Endothelial cell of umbilical vein (primary cell): ENCODE measurements at regions not wholly inside any gene's neighbourhood (a gene's known extent, or its start where the extent isn't known, plus 50 kb on each side); places are given as distances from the start of the nearest gene placed in this dataset.

ENCODE experiments used
- BruUV-seq: library from RNA; stranded (reverse); fragments of 400-500 nt; replicated peaks from 2 replicates; lab custom pipeline; 2021; lab: Mats Ljungman, UMichigan
- CTCF ChIA-PET: fragments of 300-600, 350-600 bp; sonication (Branson Sonifier 250); formaldehyde crosslinking; loops from one replicate; lab custom pipeline; 2021; ENCODE audit warnings: antibody characterized with exemption, inconsistent platforms; lab: Charles Lee
- POLR2A ChIA-PET: fragments of 300-600, 350-600 bp; sonication (Branson Sonifier 250); formaldehyde crosslinking; loops from one replicate; lab custom pipeline; 2021; ENCODE audit warnings: antibody characterized with exemption, inconsistent platforms; lab: Charles Lee
- DNase-seq: peaks from one replicate; pipeline ENCODE4 v3.0.0-alpha.2; 2011; ENCODE audit warnings: low read depth, low spot score
- FAIRE-seq: peaks from 2 replicates; lab custom pipeline; 2011; peaks lifted over from hg19 to GRCh38; lab: Jason Lieb, UNC
- H2AFZ ChIP-seq: 2 replicates; pipeline ENCODE4 v1.6.0; 2012; ENCODE audit warnings: low read depth, low read length, control low read depth, inconsistent platforms
- H3K27ac ChIP-seq: 2 replicates; pipeline ENCODE4 v1.5.1; 2011; ENCODE audit warnings: low read depth, mild to moderate bottlenecking, control low read depth, low read length, moderate library complexity; ENCODE audit not compliant: insufficient read depth
- H3K27me3 ChIP-seq, 2 experiments: 2 replicates each; pipeline versions ENCODE4 v1.6.0 to v1.6.1; 2011; ENCODE audit warnings: low read length in 2 of 2, mixed read lengths in 1 of 2; ENCODE audit not compliant: control insufficient read depth in 2 of 2, insufficient read depth in 2 of 2
- H3K36me3 ChIP-seq, 2 experiments: 2 replicates in 1 of 2; 3 replicates in 1 of 2; pipeline ENCODE4 v1.5.1; 2011; ENCODE audit warnings: low read length in 2 of 2, mild to moderate bottlenecking in 1 of 2, moderate library complexity in 1 of 2; ENCODE audit not compliant: control insufficient read depth in 2 of 2, insufficient read depth in 2 of 2; ENCODE audit errors: extremely low read depth in 1 of 2
- H3K4me1 ChIP-seq: 3 replicates; pipeline ENCODE4 v1.5.1; 2011; ENCODE audit warnings: mild to moderate bottlenecking, low read length; ENCODE audit not compliant: control insufficient read depth, insufficient read depth; ENCODE audit errors: extremely low read depth
- H3K4me2 ChIP-seq: 2 replicates; pipeline ENCODE4 v1.6.1; 2011; ENCODE audit warnings: low read length, control low read depth, mixed read lengths; ENCODE audit not compliant: insufficient read depth
- H3K4me3 ChIP-seq, 3 experiments: fragments of 200-600 bp in 1 of 3; sonication (generic), shearing (Covaris generic) in 1 of 3; replicated peaks in 1 of 3; 2 replicates each; pipeline ENCODE4 v1.5.1; 2011 to 2016; ENCODE audit warnings: control low read depth in 3 of 3, low read length in 3 of 3, mild to moderate bottlenecking in 2 of 3, inconsistent platforms in 1 of 3, low read depth in 1 of 3, moderate library complexity in 1 of 3; ENCODE audit not compliant: insufficient read depth in 1 of 3
- H3K79me2 ChIP-seq: 2 replicates; pipeline ENCODE4 v1.6.0; 2012; ENCODE audit warnings: low read length, inconsistent platforms; ENCODE audit not compliant: control insufficient read depth, insufficient read depth
- H3K9ac ChIP-seq: replicated peaks from 2 replicates; pipeline ENCODE3; 2011; ENCODE audit warnings: low read length, control low read depth; ENCODE audit not compliant: insufficient read depth; ENCODE audit errors: extremely low read depth
- H3K9me1 ChIP-seq: replicated peaks from 3 replicates; pipeline ENCODE4 v1.6.0; 2011; ENCODE audit warnings: mild to moderate bottlenecking, low read length; ENCODE audit not compliant: control insufficient read depth, insufficient read depth; ENCODE audit errors: extremely low read depth
- H3K9me3 ChIP-seq: replicated peaks from 2 replicates; pipeline ENCODE4 v1.5.1; 2012; ENCODE audit warnings: low read length, inconsistent platforms; ENCODE audit not compliant: control insufficient read depth, insufficient read depth
- H4K20me1 ChIP-seq: replicated peaks from 2 replicates; pipeline ENCODE3; 2011; ENCODE audit warnings: mild to moderate bottlenecking, low read length; ENCODE audit not compliant: control insufficient read depth, insufficient read depth; ENCODE audit errors: extremely low read depth
- EZH2 ChIP-seq: IDR thresholded peaks from 2 replicates; pipeline ENCODE4 v1.6.1; 2012; ENCODE audit warnings: borderline replicate concordance, low read depth, mild to moderate bottlenecking, moderate library complexity, low read length, inconsistent platforms; ENCODE audit not compliant: severe bottlenecking
- FOS ChIP-seq: IDR thresholded peaks from 2 replicates; pipeline ENCODE4 v1.6.1; 2011; ENCODE audit warnings: mild to moderate bottlenecking, low read length, moderate library complexity, borderline replicate concordance; ENCODE audit not compliant: insufficient read depth
- GATA2 ChIP-seq: IDR thresholded peaks from 2 replicates; pipeline ENCODE4 v1.7.0; 2011; ENCODE audit warnings: low read depth, mild to moderate bottlenecking, moderate library complexity, mixed read lengths, low read length; ENCODE audit not compliant: insufficient read length, insufficient read depth
- JUN ChIP-seq: IDR thresholded peaks from 2 replicates; pipeline ENCODE4 v1.6.1; 2011; ENCODE audit warnings: borderline replicate concordance, low read depth; ENCODE audit not compliant: insufficient read length, insufficient read depth
- MYC ChIP-seq: IDR thresholded peaks from one replicate; pipeline ENCODE4 v1.6.1; 2011; ENCODE audit warnings: mild to moderate bottlenecking, low read depth, low read length
- POLR2A ChIP-seq: IDR thresholded peaks from 2 replicates; pipeline ENCODE4 v1.6.1; 2012; ENCODE audit warnings: low read depth, mild to moderate bottlenecking, control low read depth, low read length
- POLR2AphosphoS5 ChIP-seq: IDR thresholded peaks from 2 replicates; pipeline ENCODE4 v1.6.1; 2012; ENCODE audit warnings: low read depth, mild to moderate bottlenecking, control low read depth, low read length, moderate library complexity; ENCODE audit not compliant: insufficient read depth
- dilution Hi-C: fragments of 300-500 bp; cut with MboI; formaldehyde crosslinking; loops from one replicate; pipeline ENCODE4 v1.15.0; 2019; ENCODE audit warnings: low sequenced_read_pairs; ENCODE audit not compliant: extremely low pct_ligation_motif_present
- intact Hi-C: fragments of 100-400 bp; cut with micrococcal nuclease; formaldehyde crosslinking; loops from one replicate; pipeline ENCODE4 v1.10.0; 2022
- TF ChIP-seq, protein P1 (sequence below), 2 donors: IDR thresholded peaks; 1 replicate in 1 of 2; 2 replicates in 1 of 2; pipeline ENCODE4 v1.5.1; 2011; ENCODE audit warnings: low read length in 2 of 2, mild to moderate bottlenecking in 2 of 2, moderate library complexity in 2 of 2, control low read depth in 1 of 2, inconsistent platforms in 1 of 2, low read depth in 1 of 2; ENCODE audit not compliant: insufficient read depth in 1 of 2; ENCODE audit errors: extremely low read depth in 1 of 2
- TF ChIP-seq, protein P2 (sequence below): IDR thresholded peaks from 2 replicates; pipeline ENCODE4 v1.6.1; 2011; ENCODE audit not compliant: insufficient read depth, insufficient read length

DNA sequence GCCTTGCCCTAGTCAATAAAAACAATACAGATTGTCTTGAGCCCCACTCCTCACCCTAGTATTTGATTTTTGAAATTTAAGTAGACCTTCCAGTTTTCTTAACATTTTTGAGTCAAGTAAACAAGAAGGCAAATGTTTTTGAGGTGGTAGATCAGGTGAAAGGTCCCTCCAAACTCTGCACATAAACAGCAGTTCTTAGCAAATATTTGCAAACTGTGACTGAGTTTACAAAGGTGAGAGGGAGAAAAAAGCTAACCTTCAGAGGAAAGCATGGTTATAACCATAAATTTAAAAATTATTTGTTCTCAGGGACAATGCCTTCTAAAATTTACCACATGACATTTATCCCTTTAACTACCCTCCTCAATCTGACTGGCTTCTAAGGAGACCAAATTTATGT lies 84.6 kb upstream of the PCDH17 start:
- no peaks in the 10 kb centered on the region for H3K9me3 ChIP-seq
- no peaks in the 10 kb centered on the region for H3K4me1 ChIP-seq
- no peak overlapping the region for H3K4me3 ChIP-seq
- no peaks in the 10 kb centered on the region for H3K36me3 ChIP-seq
- TF ChIP-seq MYC, result no peak
- no peak for TF ChIP-seq POLR2AphosphoS5
- TF ChIP-seq EZH2, result no peak
- no peak for TF ChIP-seq GATA2
- TF ChIP-seq, protein P1, sequence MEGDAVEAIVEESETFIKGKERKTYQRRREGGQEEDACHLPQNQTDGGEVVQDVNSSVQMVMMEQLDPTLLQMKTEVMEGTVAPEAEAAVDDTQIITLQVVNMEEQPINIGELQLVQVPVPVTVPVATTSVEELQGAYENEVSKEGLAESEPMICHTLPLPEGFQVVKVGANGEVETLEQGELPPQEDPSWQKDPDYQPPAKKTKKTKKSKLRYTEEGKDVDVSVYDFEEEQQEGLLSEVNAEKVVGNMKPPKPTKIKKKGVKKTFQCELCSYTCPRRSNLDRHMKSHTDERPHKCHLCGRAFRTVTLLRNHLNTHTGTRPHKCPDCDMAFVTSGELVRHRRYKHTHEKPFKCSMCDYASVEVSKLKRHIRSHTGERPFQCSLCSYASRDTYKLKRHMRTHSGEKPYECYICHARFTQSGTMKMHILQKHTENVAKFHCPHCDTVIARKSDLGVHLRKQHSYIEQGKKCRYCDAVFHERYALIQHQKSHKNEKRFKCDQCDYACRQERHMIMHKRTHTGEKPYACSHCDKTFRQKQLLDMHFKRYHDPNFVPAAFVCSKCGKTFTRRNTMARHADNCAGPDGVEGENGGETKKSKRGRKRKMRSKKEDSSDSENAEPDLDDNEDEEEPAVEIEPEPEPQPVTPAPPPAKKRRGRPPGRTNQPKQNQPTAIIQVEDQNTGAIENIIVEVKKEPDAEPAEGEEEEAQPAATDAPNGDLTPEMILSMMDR (IDR thresholded peaks at IDR 0.05; ENCODE audit: extremely low read depth in 1 of 2, insufficient read depth in 1 of 2, low read depth in 1 of 2, low read length in 2 of 2), result no peak
- no peak for TF ChIP-seq FOS
- DNase-seq, result no peak
- no peak overlapping the region for H3K9ac ChIP-seq
- intact Hi-C loops, result no loop called here
- H2AFZ ChIP-seq, result no peak overlapping the region
- no TSS peak for BruUV-seq
- H3K27ac ChIP-seq, result no peak overlapping the region
- dilution Hi-C loops, result no loop called here
- no peak for FAIRE-seq
- ChIA-PET CTCF (no interaction called here), POLR2A (no interaction called here)
- no peak overlapping the region for H3K4me2 ChIP-seq
- H3K79me2 ChIP-seq, result no peaks in the 10 kb centered on the region
- H3K27me3 ChIP-seq, result no peaks in the 10 kb centered on the region
- H3K9me1 ChIP-seq, result no peaks in the 10 kb centered on the region
- H4K20me1 ChIP-seq, result no peaks in the 10 kb centered on the region

DNA sequence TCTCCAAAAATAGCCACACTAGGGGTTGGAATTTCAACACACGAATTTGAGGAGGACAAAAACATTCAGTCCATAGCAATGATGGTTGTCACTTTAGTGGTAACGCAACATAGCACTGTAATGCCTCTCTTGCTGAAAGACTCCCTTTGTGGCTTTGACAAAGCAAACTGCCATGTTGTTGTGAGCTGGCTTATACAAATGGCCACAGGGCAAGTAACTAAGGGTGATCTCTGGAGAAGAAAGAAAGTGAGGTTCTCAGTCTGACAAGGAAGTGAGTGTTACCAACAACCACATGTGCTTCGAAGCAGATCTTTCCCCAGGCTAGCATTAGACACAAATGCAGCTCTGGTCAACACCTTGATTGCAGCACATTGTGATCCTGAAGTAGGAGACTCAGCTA lies 79.1 kb upstream of the PCDH17 start:
- H3K4me2 ChIP-seq, result no peak overlapping the region
- H2AFZ ChIP-seq, result no peak overlapping the region
- no peak for TF ChIP-seq EZH2
- TF ChIP-seq POLR2AphosphoS5, result no peak
- no peak for TF ChIP-seq POLR2A
- no peak for TF ChIP-seq JUN
- TF ChIP-seq, protein P1 (IDR thresholded peaks at IDR 0.05; ENCODE audit: extremely low read depth in 1 of 2, insufficient read depth in 1 of 2, low read depth in 1 of 2, low read length in 2 of 2), result no peak
- TF ChIP-seq, protein P2, sequence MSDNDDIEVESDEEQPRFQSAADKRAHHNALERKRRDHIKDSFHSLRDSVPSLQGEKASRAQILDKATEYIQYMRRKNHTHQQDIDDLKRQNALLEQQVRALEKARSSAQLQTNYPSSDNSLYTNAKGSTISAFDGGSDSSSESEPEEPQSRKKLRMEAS, result no peak
- TF ChIP-seq FOS, result no peak
- TF ChIP-seq MYC, result no peak
- TF ChIP-seq GATA2, result no peak
- intact Hi-C loops (no loop called here), dilution Hi-C loops (no loop called here)
- no TSS peak for BruUV-seq
- no peaks in the 10 kb centered on the region for H3K27me3 ChIP-seq
- ChIA-PET CTCF (no interaction called here), POLR2A (no interaction called here)
- H4K20me1 ChIP-seq, result no peaks in the 10 kb centered on the region
- H3K79me2 ChIP-seq, result no peaks in the 10 kb centered on the region
- no peaks in the 10 kb centered on the region for H3K9me1 ChIP-seq
- H3K27ac ChIP-seq, result no peak overlapping the region
- H3K9me3 ChIP-seq, result no peaks in the 10 kb centered on the region
- no peak overlapping the region for H3K4me3 ChIP-seq
- DNase-seq (no peak), FAIRE-seq (no peak)
- no peaks in the 10 kb centered on the region for H3K36me3 ChIP-seq
- H3K9ac ChIP-seq, result no peak overlapping the region
- H3K4me1 ChIP-seq, result no peaks in the 10 kb centered on the region
